C4-2B (cell line): ENCODE measurements at regions not wholly inside any gene's neighbourhood (a gene's known extent, or its start where the extent isn't known, plus 50 kb on each side); places are given as distances from the start of the nearest gene placed in this dataset.

Experiments
- ZFX ChIP-seq: fragments of 450-650 bp; IDR thresholded peaks from 2 replicates; pipeline ENCODE4 v1.6.1; 2017
- TF ChIP-seq, protein P1 (sequence below): fragments of 450-650 bp; conservative IDR thresholded peaks from 2 replicates; pipeline ENCODE4 v1.5.1; 2017; ENCODE audit warnings: mild to moderate bottlenecking

DNA sequence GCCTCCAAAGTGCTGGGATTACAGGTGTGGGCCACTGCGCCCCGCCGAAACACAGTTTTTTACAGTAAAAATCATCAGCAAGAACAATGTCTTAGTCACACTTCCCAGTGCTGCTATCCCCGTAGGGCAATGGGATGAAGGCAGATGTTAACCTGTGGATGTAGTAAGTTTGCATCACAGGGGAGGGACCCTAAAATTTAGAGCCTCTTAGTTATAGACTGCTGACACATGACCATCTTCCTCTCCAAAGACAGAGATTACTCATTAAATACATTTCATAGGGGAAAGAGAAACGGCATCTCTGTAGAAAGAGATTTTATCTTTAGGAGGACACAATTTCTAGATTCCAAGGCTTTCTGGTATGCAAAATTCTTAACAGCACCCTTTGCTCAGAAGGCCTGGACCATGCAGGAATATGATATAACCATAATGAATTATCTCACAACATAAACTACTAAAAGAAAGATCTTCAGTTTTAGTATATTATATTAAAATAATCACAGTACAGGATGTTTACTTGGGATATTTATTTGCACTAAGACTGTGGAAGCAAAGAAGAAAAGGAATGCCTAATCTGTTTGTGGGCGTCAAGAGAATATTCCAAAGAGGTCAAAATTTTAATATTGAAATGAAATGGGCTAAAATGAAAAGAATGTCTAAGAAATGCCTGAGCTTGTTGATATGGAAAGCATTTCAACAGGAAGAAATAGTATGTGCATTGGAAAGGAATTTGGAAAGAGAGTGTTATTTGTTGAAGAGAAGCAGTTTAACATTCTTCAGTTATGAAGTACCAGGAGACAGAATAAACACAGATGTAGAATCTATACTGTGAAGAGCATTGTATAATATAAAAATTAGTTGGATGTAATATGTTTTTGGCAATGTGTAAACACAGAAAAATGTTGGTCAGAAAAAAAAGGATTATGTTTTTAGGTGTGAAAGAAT is 1228.3 kb upstream of the CHAC2 start:
- TF ChIP-seq, protein P1, sequence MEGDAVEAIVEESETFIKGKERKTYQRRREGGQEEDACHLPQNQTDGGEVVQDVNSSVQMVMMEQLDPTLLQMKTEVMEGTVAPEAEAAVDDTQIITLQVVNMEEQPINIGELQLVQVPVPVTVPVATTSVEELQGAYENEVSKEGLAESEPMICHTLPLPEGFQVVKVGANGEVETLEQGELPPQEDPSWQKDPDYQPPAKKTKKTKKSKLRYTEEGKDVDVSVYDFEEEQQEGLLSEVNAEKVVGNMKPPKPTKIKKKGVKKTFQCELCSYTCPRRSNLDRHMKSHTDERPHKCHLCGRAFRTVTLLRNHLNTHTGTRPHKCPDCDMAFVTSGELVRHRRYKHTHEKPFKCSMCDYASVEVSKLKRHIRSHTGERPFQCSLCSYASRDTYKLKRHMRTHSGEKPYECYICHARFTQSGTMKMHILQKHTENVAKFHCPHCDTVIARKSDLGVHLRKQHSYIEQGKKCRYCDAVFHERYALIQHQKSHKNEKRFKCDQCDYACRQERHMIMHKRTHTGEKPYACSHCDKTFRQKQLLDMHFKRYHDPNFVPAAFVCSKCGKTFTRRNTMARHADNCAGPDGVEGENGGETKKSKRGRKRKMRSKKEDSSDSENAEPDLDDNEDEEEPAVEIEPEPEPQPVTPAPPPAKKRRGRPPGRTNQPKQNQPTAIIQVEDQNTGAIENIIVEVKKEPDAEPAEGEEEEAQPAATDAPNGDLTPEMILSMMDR = no peak
- TF ChIP-seq ZFX = no peak
